Left ventricle myocardium inferior (tissue), 1 donor: ENCODE measurements at regions not wholly inside any gene's neighbourhood (a gene's known extent, or its start where the extent isn't known, plus 50 kb on each side); places are given as distances from the start of the nearest gene placed in this dataset.

Experiments
- DNase-seq: peaks from one replicate; pipeline ENCODE4 v3.0.0-alpha.2; 2020
- H3K27ac ChIP-seq: fragments of 200-600 bp; replicated peaks from 2 replicates; pipeline ENCODE4 v1.8.0; 2021
- H3K27me3 ChIP-seq: fragments of 200-600 bp; 2 replicates; pipeline ENCODE4 v1.8.0; 2021; ENCODE audit warnings: low read depth
- H3K36me3 ChIP-seq: fragments of 200-600 bp; 2 replicates; pipeline ENCODE4 v1.8.0; 2021
- H3K4me1 ChIP-seq: fragments of 200-600 bp; 2 replicates; pipeline ENCODE4 v1.8.0; 2021
- H3K4me3 ChIP-seq: fragments of 200-600 bp; 2 replicates; pipeline ENCODE4 v1.8.0; 2021; ENCODE audit warnings: mild to moderate bottlenecking, moderate library complexity
- H3K9me3 ChIP-seq: fragments of 200-600 bp; replicated peaks from 2 replicates; pipeline ENCODE4 v1.8.0; 2021
- intact Hi-C: fragments of 100-400 bp; cut with micrococcal nuclease; formaldehyde crosslinking; loops from one replicate; pipeline ENCODE4 v1.11.0; 2022
- TF ChIP-seq, protein P1 (sequence below): fragments of 200-600 bp; IDR thresholded peaks from 2 replicates; pipeline ENCODE4 v1.8.0; 2021; ENCODE audit warnings: antibody characterized with exemption, mild to moderate bottlenecking, borderline replicate concordance
- donor health status: DM: no; HTN: yes; CAD: no; lungs with severe emphysema.

DNA sequence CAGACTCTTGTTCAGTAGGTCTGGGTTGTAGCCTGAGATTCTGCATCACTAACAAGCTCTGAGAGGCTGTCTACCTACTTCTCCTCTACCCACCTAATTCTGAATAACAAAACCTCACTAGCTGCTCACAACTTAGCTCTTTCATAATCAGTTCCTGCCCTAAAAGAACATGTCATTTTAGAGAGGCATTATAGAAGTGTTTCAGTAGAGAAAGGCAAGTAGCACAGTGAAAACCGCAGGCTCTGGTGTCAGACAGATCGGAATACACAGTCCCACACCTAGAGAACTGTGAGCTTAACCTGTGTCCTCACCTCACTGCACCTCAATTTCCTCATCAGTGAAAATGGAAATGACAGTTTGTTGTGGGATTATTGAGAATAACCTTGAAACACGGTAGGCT is 1337.6 kb upstream of the TENM4 start:
- Histone ChIP-seq H3K36me3 (no peaks in the 10 kb centered on the region), H3K4me3 (no peak overlapping the region), H3K27ac (no peak overlapping the region), H3K4me1 (no peaks in the 10 kb centered on the region), H3K9me3 (no peaks in the 10 kb centered on the region), H3K27me3 (no peaks in the 10 kb centered on the region)
- intact Hi-C loops: no loop called here
- TF ChIP-seq, protein P1, sequence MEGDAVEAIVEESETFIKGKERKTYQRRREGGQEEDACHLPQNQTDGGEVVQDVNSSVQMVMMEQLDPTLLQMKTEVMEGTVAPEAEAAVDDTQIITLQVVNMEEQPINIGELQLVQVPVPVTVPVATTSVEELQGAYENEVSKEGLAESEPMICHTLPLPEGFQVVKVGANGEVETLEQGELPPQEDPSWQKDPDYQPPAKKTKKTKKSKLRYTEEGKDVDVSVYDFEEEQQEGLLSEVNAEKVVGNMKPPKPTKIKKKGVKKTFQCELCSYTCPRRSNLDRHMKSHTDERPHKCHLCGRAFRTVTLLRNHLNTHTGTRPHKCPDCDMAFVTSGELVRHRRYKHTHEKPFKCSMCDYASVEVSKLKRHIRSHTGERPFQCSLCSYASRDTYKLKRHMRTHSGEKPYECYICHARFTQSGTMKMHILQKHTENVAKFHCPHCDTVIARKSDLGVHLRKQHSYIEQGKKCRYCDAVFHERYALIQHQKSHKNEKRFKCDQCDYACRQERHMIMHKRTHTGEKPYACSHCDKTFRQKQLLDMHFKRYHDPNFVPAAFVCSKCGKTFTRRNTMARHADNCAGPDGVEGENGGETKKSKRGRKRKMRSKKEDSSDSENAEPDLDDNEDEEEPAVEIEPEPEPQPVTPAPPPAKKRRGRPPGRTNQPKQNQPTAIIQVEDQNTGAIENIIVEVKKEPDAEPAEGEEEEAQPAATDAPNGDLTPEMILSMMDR: no peak
- no peak for DNase-seq

DNA sequence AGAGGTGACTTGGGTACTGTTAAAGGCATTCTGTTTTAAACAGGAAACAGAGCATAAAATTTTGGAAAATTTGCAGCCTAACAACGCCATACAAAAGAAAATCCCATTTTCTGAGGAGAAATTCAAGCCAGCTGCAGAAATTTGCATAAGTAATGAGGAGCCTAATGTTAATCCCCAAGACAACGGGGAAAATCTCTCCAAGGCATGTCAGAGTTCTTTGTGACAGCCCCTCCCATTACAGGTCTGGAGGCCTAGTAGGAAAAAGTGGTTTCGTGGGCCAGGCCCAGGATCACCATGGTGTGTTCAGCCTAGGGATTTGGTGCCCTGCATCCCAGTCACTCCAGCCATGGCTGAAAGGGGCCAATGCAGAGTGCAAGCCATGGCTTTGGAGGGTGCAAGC is 1333.1 kb upstream of the TENM4 start:
- Histone ChIP-seq H3K9me3 (no peaks in the 10 kb centered on the region), H3K27me3 (no peaks in the 10 kb centered on the region), H3K27ac (no peak overlapping the region), H3K4me1 (no peaks in the 10 kb centered on the region), H3K4me3 (no peak overlapping the region), H3K36me3 (no peaks in the 10 kb centered on the region)
- TF ChIP-seq, protein P1: no peak
- no peak for DNase-seq
- intact Hi-C loops: no loop called here

DNA sequence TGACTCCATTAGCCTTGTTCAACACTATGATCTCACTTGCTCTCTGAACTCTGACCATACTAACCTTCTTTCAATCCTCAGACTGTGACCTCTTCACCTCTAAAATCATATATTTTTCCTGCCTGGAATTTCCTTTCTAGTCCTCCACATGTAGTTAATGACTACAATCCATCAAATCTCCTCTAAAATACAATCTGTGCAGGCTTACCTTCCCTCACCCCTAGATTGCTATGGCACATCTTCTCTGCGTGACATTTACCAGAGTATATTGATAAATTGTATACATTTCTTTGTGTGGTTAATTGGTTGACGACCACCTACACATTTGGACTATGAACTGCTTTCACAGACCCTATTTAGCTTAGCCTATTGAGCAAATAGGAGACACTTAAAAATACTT is 1330.2 kb upstream of the TENM4 start:
- H3K4me1 ChIP-seq: no peaks in the 10 kb centered on the region
- H3K4me3 ChIP-seq: no peak overlapping the region
- no peak for DNase-seq
- no peaks in the 10 kb centered on the region for H3K9me3 ChIP-seq
- TF ChIP-seq, protein P1: no peak
- intact Hi-C loops: no loop called here
- H3K27me3 ChIP-seq: no peaks in the 10 kb centered on the region
- no peak overlapping the region for H3K27ac ChIP-seq
- H3K36me3 ChIP-seq: no peaks in the 10 kb centered on the region

DNA sequence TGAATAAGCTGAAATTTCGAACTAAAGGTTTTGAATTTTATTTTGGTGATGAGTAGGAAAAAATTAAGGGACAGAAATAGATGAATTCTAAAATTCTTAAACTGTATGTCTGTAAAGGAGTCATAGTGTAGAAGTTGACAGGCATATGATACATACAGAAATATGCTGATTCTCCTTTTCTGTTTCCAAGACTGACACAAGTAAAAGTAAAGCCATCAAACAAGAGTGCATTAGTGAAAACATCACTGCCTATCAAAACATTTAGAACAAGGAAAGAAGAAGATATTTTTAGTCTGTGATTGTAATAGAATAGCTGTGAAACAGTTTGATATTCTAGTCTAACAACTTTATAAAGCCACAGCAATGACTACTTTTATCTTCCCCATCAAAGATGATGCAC is 1318.0 kb upstream of the TENM4 start:
- Histone ChIP-seq H3K4me3 (no peak overlapping the region), H3K4me1 (no peaks in the 10 kb centered on the region), H3K27ac (no peak overlapping the region), H3K9me3 (no peaks in the 10 kb centered on the region), H3K36me3 (no peaks in the 10 kb centered on the region), H3K27me3 (no peaks in the 10 kb centered on the region)
- TF ChIP-seq, protein P1: no peak
- DNase-seq: no peak
- intact Hi-C loops: no loop called here

DNA sequence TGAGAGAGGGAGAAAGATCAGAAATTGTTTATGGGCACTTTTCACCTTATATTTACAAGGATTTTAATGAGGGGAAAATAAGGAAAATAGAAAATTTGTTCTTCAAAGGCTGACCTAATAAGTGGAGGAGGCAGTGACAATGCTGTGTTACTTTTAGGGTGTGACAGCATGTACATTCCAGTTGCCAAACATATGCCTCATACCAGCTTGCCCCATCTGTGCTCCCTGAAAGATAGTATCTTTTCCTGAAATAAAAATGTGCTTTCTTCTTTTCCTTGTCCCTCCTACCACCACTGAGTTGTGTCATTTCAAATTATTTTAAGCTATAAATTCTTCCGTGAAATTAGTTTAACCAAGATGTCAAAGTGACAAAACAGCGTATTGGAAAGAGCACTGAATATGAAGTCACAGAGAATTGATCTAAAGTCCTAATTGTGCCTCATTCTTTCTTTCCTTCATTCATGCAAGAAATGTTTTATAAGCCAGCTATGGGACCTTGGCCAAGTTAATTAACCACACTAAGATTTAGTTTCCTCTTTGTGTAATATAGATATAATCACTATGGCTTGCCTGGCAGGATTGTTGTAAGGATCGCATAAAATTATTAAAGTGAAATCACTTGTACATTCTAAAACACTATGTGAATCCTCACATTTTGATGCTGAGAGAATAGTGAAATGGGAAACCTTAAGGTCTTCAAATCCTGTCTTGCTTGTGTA is 1307.5 kb upstream of the TENM4 start:
- H3K4me3 ChIP-seq: no peak overlapping the region
- DNase-seq: no peak
- no peaks in the 10 kb centered on the region for H3K4me1 ChIP-seq
- intact Hi-C loops: no loop called here
- H3K27ac ChIP-seq: no peak overlapping the region
- no peaks in the 10 kb centered on the region for H3K9me3 ChIP-seq
- H3K36me3 ChIP-seq: no peaks in the 10 kb centered on the region
- TF ChIP-seq, protein P1: no peak
- no peaks in the 10 kb centered on the region for H3K27me3 ChIP-seq
